Thoracic aorta (tissue), 2 donors: ENCODE measurements at regions not wholly inside any gene's neighbourhood (a gene's known extent, or its start where the extent isn't known, plus 50 kb on each side); places are given as distances from the start of the nearest gene placed in this dataset.
"Not testable (repeated sequence)": the region's sequence is repeated elsewhere in the genome, so short reads cannot be mapped to it uniquely, and the experiment has no call there.

Experiments used
- ATAC-seq: fragments of 150-250 bp; one replicate; pipeline ENCODE4 v1.8.0; 2017; ENCODE audit warnings: low read depth; ENCODE audit not compliant: insufficient number of reproducible peaks, low FRiP score
- DNase-seq: peaks from one replicate; pipeline ENCODE4 v3.0.0-alpha.2; 2020; ENCODE audit warnings: low spot score
- H3K27ac ChIP-seq, 2 donors: fragments of 200-600 bp; sonication (generic); 1 replicate in 1 of 2; 2 replicates in 1 of 2; pipeline ENCODE4 v1.5.1; 2016; ENCODE audit warnings: mild to moderate bottlenecking in 2 of 2, moderate library complexity in 2 of 2
- H3K27me3 ChIP-seq: fragments of 200-600 bp; sonication (generic); replicated peaks from 2 replicates; pipeline ENCODE4 v1.6.0; 2016; ENCODE audit warnings: mild to moderate bottlenecking; ENCODE audit not compliant: insufficient read depth
- H3K36me3 ChIP-seq: fragments of 200-600 bp; sonication (generic); one replicate; pipeline ENCODE4 v1.5.1; 2016
- H3K4me1 ChIP-seq, 2 donors: fragments of 200-600 bp; sonication (generic); 1 replicate in 1 of 2; 2 replicates in 1 of 2; pipeline versions ENCODE4 v1.5.1 to v1.6.0; 2016; ENCODE audit warnings: low read depth in 2 of 2, mild to moderate bottlenecking in 1 of 2; ENCODE audit not compliant: control insufficient read depth in 1 of 2
- H3K4me3 ChIP-seq: fragments of 200-600 bp; sonication (generic); 2 replicates; pipeline ENCODE4 v1.5.1; 2016; ENCODE audit warnings: mild to moderate bottlenecking
- H3K9me3 ChIP-seq: fragments of 200-600 bp; sonication (generic); 2 replicates; pipeline ENCODE4 v1.5.1; 2016

GRCh38 chr9:62952840-62953239, 1763.0 kb downstream of the SPATA31A7 start:
- not testable (repeated sequence) for H3K27me3 ChIP-seq, H3K36me3 ChIP-seq, H3K27ac ChIP-seq, DNase-seq, H3K4me1 ChIP-seq, H3K4me3 ChIP-seq, H3K9me3 ChIP-seq, ATAC-seq
